Stimulated activated CD8-positive, alpha-beta memory T cell treated with anti-CD3 and anti-CD28 coated beads, Interleukin-15, amount 100 ng/mL, for 1 hour (primary cell): ENCODE measurements at regions not wholly inside any gene's neighbourhood (a gene's known extent, or its start where the extent isn't known, plus 50 kb on each side); places are given as distances from the start of the nearest gene placed in this dataset.

Experiments used
- DNase-seq: peaks from one replicate; pipeline ENCODE4 v3.0.0-alpha.2; 2020; ENCODE audit warnings: low read depth

- DNase-seq: no peak
These were observed 260.4 kb downstream of the GALC start for GRCh38 chr14:87732562-87732961.

GRCh38 chr14:87725318-87725717, 267.7 kb downstream of the GALC start:
- DNase-seq: no peak

GRCh38 chr14:87712396-87713090, 280.4 kb downstream of the GALC start:
- no peak for DNase-seq

- no peak for DNase-seq
These were observed 287.5 kb downstream of the GALC start for GRCh38 chr14:87705439-87705896.

- DNase-seq: no peak
These were observed 294.5 kb downstream of the GALC start for GRCh38 chr14:87698481-87698880.

GRCh38 chr14:87696485-87696884, 296.5 kb downstream of the GALC start:
- no peak for DNase-seq

GRCh38 chr14:87691042-87691881, 301.7 kb downstream of the GALC start:
- DNase-seq: no peak

- DNase-seq: no peak
These were observed 302.8 kb downstream of the GALC start for GRCh38 chr14:87690076-87690613.

GRCh38 chr14:87688524-87688923, 304.5 kb downstream of the GALC start:
- DNase-seq: no peak

- DNase-seq: no peak
These were observed 305.6 kb downstream of the GALC start for GRCh38 chr14:87687420-87687819.

GRCh38 chr14:87686746-87687145, 306.2 kb downstream of the GALC start:
- DNase-seq: no peak

GRCh38 chr14:87679866-87680265, 313.1 kb downstream of the GALC start:
- DNase-seq: no peak

- no peak for DNase-seq
These were observed 314.4 kb downstream of the GALC start for GRCh38 chr14:87678624-87679023.

GRCh38 chr14:87676814-87677437, 316.1 kb downstream of the GALC start:
- no peak for DNase-seq

GRCh38 chr14:87667659-87668058, 325.3 kb downstream of the GALC start:
- no peak for DNase-seq

- DNase-seq: no peak
These were observed 336.7 kb downstream of the GALC start for GRCh38 chr14:87656315-87656714.

GRCh38 chr14:87652278-87652677, 340.7 kb downstream of the GALC start:
- DNase-seq: no peak

GRCh38 chr14:87644689-87645088, 348.3 kb downstream of the GALC start:
- no peak for DNase-seq

GRCh38 chr14:87643005-87643404, 350.0 kb downstream of the GALC start:
- DNase-seq: no peak

GRCh38 chr14:87640553-87640952, 352.4 kb downstream of the GALC start:
- no peak for DNase-seq

GRCh38 chr14:87638196-87638595, 354.8 kb downstream of the GALC start:
- no peak for DNase-seq

- DNase-seq: no peak
These were observed 357.5 kb downstream of the GALC start for GRCh38 chr14:87635442-87635841.

GRCh38 chr14:87632796-87633195, 360.2 kb downstream of the GALC start:
- DNase-seq: no peak
